ENCODE measurements at regions not wholly inside any gene's neighbourhood (a gene's known extent, or its start where the extent isn't known, plus 50 kb on each side); places are given as distances from the start of the nearest gene placed in this dataset.

DNA sequence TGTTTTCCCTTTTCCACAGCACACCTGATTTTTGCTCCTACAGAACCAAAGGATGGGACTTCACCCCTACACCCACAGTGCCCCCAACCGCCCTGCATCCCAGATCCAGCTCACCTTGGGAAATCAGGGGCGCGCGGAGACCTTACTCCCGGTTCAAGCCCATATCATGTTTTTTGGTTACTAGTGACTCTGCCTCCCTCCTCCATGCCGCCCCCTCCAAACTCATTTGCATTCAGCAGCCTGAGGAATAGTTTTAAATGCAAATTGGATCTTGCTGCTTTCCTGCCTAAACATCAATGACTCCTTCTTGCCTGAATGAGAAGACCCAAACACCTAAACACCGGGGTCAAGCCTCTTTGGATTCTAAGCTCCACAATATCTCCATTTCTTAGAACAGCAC, 331.8 kb downstream of the TMEM114 start:
- TF ChIP-seq CTCF (IDR thresholded peaks at IDR 0.05; ENCODE audit: poor library complexity) (no peak), EZH2 (IDR thresholded peaks at IDR 0.05; ENCODE audit: borderline replicate concordance) (no peak), EZH2phosphoT487 (IDR thresholded peaks at IDR 0.05; ENCODE audit: low read depth, severe bottlenecking, unreplicated experiment) (no peak)
